Ovary (tissue), 3 donors: ENCODE measurements at regions not wholly inside any gene's neighbourhood (a gene's known extent, or its start where the extent isn't known, plus 50 kb on each side); places are given as distances from the start of the nearest gene placed in this dataset.

Source experiments
- EP300 ChIP-seq: sonication (generic); formaldehyde crosslinking; IDR thresholded peaks from one replicate; pipeline ENCODE4 v1.6.1; 2017; ENCODE audit warnings: antibody characterized with exemption
- POLR2A ChIP-seq: fragments of 450-650 bp; IDR thresholded peaks from one replicate; pipeline ENCODE4 v1.6.1; 2017; ENCODE audit warnings: antibody characterized with exemption, mild to moderate bottlenecking, moderate library complexity
- TF ChIP-seq, protein P1 (sequence below), 3 donors: fragments of 450-650 bp in 2 of 3; fragments of 200-600 bp in 1 of 3; IDR thresholded peaks; one replicate each; pipeline versions ENCODE4 v1.5.1 to v1.8.0; 2016 to 2022; ENCODE audit warnings: antibody characterized with exemption in 3 of 3, mild to moderate bottlenecking in 1 of 3
- donor health status: DM: no; HTN: no; CAD: no.

DNA sequence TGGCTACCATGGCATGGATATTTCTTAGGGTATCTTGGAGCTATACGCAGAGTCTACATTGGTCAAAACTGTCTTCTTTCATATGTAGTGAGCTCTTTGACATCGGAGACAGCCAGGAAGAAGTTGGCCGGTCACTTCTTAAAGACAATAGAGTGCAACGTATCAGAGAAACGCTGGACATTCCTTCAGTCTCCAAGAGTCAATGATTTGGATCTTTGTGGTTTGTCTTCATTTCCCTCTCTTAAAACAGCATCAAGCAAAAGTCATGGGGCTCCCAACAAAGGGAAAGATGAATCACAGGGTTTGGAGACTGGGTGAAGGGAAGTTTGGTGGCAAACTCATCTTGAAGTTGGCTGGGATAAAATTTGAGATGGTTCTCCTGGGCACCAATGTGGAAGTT lies 320.1 kb downstream of the AGTPBP1 start:
- TF ChIP-seq, protein P1, sequence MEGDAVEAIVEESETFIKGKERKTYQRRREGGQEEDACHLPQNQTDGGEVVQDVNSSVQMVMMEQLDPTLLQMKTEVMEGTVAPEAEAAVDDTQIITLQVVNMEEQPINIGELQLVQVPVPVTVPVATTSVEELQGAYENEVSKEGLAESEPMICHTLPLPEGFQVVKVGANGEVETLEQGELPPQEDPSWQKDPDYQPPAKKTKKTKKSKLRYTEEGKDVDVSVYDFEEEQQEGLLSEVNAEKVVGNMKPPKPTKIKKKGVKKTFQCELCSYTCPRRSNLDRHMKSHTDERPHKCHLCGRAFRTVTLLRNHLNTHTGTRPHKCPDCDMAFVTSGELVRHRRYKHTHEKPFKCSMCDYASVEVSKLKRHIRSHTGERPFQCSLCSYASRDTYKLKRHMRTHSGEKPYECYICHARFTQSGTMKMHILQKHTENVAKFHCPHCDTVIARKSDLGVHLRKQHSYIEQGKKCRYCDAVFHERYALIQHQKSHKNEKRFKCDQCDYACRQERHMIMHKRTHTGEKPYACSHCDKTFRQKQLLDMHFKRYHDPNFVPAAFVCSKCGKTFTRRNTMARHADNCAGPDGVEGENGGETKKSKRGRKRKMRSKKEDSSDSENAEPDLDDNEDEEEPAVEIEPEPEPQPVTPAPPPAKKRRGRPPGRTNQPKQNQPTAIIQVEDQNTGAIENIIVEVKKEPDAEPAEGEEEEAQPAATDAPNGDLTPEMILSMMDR (IDR thresholded peaks at IDR 0.05): no peak
- no peak for TF ChIP-seq POLR2A
- TF ChIP-seq EP300: no peak
